ENCODE measurements at regions not wholly inside any gene's neighbourhood (a gene's known extent, or its start where the extent isn't known, plus 50 kb on each side); places are given as distances from the start of the nearest gene placed in this dataset.
"Not testable (repeated sequence)": the region's sequence is repeated elsewhere in the genome, so short reads cannot be mapped to it uniquely, and the experiment has no call there.

GRCh38 chr5:158606233-158606632 lies 493.5 kb downstream of the EBF1 start:
- no peak for DNase-seq (ENCODE audit: low spot score)

DNA sequence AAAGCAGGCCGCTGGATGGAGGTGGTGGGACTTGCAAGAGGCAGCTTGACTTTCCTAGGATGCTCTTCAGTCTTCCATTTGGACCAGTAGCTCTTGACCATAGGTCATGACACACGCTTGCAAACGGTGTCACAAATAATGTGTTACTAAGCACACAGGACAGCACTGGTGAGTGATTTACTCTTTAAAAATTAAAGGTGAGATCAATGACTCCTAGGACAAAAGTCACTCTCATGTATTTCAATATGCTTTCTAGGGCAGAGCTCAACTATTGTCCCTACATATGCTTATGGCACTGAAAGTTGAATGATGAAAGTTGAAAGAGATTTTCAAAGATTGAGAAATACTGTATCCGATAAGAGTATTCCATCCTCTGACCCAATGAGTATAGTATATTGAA lies 496.7 kb downstream of the EBF1 start:
- no peak for DNase-seq (ENCODE audit: low spot score)

DNA sequence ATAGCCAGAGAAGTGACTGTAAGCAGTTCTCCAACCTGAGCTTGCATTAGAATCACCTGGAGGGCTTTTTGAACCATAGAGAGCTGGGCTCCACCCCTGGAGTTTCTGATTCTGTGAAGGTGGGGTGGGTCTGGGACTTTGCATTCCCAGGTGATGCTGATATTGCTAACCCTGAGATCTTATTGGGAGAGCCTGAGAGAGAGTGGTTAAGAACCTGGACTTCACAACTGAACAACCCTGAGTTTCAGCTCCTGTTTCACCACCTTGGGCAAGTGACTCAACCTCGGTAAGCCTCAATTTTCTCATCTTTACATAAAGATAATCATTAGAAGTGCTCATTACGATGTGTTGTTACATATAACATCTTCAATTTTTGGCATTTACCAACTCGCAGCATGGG lies 498.6 kb downstream of the EBF1 start:
- DNase-seq (ENCODE audit: low spot score): no peak

DNA sequence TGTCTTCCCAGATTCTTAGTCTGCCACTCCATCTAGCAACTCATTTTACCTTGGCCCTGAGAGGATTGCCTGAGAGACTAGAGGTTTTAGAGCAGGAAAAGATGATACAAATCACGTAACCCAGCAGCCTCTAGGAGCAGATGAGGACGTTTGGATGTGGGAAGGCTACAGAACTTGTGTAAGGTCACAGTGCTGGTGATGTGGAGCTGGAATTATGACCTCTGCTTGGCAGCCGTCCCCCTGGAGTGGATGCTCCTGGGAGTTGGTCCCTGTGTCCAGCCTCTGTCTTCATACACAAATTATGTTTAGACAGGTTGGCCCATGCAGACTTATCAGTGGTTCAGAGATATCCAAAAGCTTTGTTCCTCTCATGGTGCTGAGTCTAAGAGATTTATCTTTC lies 499.0 kb downstream of the EBF1 start:
- no peak for DNase-seq (ENCODE audit: low spot score)

- no peak for DNase-seq (ENCODE audit: low spot score)
Observed at GRCh38 chr5:158599157-158599556, 500.6 kb downstream of the EBF1 start.

DNA sequence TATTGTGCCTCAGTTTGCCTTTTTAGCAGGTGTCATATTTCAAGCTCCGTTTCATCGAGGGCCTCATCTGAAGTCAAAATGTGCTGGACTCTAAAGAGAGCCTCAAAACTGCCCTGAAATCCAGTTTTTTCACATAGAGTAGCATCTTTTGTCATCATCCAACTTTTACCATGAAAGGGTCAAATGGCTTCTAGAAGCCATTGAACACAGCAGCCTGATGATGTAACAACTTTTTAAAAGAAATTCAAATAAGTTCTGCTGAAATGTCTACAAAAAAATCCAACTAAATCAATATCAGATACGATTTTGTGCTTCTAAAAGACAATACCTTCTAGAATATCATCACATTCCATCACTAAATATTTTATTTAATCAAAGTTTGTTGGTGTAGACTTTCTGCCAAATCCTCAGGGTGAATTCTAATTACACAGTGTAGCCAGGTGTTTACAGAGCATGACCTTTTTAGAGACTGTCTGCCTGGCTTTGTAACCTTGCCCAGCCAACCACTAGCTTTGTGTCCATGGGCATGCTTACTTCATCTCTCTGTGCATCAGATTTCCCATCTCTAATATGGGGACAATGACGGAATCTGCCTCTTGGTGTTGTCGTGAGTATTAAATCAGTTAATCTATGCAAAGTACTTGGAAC lies 505.0 kb downstream of the EBF1 start:
- no peak for DNase-seq (ENCODE audit: low spot score)

- no peak for DNase-seq (ENCODE audit: low spot score)
Observed at GRCh38 chr5:158593925-158594324, 505.8 kb downstream of the EBF1 start.

DNA sequence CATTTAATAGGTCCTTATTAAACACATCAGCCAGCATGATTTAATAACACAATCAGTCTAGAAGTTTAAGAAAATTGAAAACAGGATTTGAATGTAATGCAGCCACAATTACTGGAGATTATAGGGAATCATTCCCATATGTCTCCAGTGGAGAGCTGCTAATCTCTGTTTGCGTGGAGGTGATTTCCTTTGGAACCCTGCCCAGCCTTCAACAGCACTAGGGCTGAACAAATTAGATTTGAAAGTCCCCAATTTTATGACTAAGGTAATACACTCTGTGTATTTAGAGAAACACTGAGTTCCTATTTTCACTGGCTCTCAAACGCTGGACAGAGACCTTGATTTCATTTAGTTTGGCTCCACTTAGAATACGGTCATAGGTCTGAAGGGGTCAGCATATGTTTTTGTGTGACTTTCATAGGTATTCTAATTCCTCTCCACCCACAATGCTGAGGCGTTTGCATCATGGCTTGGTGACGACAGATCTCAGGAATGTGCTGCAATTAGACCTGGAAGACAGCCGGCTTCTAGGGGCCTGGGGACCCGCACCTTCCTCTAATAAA lies 508.3 kb downstream of the EBF1 start:
- peak; percentile 35 for DNase-seq (ENCODE audit: low spot score)

DNA sequence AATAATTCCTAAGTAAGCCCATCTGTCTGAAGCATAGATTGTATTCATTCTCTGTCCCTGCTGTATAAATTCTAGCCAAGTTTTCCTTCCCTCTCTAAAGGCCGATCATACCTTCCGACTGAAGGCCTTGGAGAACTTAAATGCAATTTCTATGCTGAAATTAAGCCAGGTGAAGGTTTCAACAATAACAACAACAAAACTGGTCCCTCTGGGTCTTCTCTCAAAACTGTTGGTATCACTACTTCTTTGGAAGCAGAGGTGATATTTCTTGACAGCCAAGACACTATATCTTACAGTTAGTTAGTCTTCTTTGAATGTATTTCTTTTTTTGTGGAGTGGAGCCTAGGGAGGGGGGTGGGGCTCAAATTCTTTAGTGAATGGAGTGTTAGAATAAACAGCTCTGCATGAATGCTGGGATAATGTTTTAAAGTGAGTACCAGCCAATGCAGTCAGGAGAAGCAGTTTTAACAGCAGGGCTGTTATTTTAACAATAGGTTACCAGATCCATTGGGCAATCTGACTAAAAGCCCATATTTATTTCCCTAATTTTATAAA lies 508.9 kb downstream of the EBF1 start:
- no peak for DNase-seq (ENCODE audit: low spot score)

- peak; percentile 21 for DNase-seq (ENCODE audit: low spot score)
Observed at GRCh38 chr5:158589939-158590338, 509.8 kb downstream of the EBF1 start.

DNA sequence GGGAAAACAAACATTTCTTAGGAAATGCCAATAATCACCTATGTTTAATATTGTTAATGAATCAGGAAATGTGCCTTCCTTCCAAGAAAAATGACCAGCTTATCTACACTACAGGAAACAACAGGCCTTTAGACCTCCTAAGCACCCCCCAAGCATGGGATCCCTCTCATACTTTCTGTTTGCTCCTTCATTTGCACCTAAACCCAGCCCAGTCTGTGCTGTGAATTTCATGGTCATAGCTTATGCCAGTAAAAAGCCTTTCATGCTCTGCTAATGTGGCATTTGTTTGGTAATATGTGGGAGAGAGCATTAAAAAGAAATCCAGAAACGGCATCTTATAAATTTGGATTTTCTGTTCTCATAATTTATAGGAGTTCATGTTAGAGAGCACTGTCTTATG lies 511.1 kb downstream of the EBF1 start:
- no peak for DNase-seq (ENCODE audit: low spot score)

DNA sequence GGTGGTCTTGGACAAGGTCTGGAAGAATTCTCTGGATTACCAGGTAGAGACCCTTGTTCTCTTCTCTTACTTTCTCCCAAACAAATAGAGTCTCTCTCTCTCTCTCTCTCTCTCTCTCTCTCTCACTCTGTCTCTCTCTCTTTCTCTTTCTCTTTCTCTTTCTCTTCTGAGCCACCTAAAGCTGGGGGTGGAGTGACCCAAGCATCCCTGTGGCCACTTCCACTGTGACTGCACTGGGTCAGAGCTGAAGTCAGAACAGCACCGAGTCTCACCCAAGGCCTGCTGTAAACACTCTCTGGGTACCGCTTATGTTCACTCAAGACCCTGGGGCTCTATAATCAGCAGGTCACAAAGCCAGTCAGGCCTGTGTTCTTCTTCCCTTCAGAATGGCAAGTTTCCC lies 513.7 kb downstream of the EBF1 start:
- DNase-seq (ENCODE audit: low spot score): no peak

DNA sequence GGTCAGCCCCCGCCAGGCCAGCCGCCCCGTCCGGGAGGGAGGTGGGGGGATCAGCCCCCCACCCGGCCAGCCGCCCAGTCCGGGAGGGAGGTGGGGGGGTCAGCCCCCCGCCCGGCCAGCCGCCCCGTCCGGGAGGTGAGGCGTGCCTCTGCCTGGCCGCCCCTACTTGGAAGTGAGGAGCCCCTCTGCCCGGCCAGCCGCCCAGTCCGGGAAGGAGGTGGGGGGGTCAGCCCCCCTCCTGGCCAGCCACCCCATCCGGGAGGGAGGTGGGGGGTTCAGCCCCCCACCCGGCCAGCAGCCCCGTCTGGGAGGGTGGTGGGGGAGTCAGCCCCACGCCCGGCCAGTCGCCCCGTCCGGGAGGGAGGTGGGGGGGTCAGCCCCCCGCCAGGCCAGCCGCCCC lies 517.0 kb downstream of the EBF1 start:
- DNase-seq (ENCODE audit: low spot score): not testable (repeated sequence)

DNA sequence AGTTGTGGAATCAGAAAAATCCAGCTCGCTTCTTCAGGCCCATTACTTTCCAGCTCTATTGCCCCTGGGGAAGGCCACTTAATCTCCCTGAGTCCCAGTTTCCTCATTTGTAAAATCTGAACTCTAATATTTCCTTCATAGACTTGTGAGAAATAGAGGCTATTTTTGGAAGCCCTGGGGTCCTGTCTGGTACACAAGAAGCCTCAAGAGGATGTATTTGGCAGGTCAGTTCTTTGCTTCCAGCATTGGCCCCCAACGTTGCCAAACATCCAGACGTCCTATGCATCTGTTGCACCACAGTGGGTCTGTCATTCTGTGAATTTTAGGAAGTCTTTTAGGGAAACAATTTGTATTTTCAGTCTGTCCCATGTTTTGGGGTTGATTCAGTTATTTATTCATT lies 525.9 kb downstream of the EBF1 start:
- DNase-seq (ENCODE audit: low spot score): no peak

GRCh38 chr5:158570502-158570901 lies 529.2 kb downstream of the EBF1 start:
- peak; percentile 6 for DNase-seq (ENCODE audit: low spot score)

DNA sequence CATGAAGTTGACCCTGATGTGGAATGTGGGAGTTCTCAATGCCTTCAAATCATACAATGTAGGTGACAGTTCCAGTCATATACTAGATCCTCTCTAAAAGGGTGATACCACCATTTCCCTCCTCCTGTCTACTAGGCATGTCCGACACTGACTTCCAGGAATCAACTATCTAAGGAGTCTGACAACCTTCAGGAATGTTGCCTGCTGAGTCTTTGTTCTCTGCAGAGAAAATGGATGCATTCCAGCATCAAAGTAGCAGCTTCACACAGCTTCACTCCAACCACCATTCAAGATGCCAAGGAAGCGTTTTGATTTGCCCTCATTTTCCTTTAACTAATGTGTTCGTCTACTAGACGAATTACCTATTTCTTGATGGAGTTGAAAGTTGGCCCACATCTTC lies 530.2 kb downstream of the EBF1 start:
- no peak for DNase-seq (ENCODE audit: low spot score)

DNA sequence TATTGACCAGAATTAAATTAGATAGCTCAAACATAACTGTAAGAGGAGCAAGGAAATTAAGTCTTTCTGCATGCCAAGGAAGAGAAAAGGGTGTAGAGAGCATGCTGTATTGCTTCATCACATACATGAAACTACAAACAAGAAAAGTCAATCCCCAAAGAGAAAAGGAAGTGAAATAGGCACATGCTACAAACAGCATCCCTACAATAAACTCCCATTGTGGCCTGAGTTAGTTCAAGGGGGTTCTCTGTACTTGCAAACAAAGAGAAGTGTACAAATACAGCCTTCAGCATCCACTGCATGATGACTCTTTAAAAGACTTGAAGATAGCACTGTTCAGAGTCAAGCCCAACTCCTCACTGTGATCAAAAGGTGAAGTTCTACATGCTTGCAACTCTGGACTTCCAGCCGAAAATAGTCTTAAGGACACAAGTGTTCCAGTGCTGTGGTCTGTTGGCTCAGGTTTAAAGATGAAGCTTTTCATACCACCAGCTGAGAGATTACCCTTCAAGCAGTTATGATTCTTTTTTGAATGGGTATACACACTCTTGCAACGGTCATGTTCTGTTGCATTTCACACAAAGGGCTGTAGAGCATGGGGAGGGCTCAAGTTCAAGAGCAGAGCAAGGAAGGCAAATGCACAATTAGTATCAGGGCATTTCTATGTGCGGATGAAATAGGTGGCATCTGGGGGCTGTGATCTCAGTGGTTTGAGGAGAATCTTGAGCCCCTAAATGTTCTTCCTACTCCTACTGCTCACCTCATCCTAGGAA lies 534.5 kb downstream of the EBF1 start:
- DNase-seq (ENCODE audit: low spot score): no peak

DNA sequence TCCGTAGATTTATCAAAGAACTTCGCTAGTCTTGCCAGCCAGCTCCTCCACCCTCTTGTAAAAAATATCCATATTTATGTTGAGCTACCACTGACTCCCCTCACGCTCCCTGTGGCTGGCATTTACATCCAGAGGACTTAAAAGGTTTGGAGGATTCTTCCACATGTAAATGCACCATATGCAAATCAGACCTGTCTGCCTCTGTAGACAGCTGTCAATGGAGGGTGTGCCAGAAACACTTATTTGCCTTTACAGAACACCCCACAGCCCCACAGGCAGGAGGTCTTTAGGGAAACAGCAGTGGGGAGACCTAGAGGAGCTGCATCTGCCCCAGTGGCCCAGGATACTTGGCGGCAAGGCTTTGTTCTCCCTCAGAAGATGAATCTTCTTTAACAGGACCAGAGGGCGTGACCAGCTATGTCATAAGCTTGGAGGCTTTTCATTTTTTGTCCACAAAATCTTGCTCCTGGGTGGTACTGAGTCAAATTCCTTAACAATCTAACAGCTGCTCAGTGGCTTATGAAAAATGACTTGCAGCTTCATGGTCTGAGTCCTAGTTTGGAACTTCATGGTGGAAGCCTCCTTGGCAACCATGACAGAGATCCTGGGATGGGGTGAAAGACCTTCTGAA lies 535.8 kb downstream of the EBF1 start:
- DNase-seq (ENCODE audit: low spot score): no peak

- no peak for DNase-seq (ENCODE audit: low spot score)
Observed at GRCh38 chr5:158561562-158562190, 538.0 kb downstream of the EBF1 start.

- DNase-seq (ENCODE audit: low spot score): no peak
Observed at GRCh38 chr5:158560170-158560569, 539.5 kb downstream of the EBF1 start.

DNA sequence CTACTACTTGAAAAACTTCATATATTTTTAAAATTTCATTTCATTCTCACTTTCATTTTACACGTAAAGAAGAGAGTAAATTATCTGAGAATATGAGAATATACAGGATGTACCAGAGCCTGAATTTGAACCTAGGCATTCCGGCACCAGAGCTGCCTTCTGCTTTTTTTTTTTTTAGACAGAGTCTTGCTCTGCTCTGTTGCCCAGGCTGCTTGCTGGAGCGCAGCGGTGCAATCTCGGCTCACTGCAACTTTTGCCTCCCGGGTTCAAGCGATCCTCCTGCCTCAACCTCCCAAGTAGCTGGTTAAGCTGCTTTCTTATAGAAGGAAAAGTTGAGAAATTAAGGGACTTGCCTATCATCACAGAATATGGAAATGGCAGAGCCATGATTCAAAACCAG lies 540.1 kb downstream of the EBF1 start:
- no peak for DNase-seq (ENCODE audit: low spot score)

- DNase-seq (ENCODE audit: low spot score): no peak
Observed at GRCh38 chr5:158559066-158559465, 540.6 kb downstream of the EBF1 start.

Measured in A172 (cell line).